DOHH2 (cell line): ENCODE measurements at regions not wholly inside any gene's neighbourhood (a gene's known extent, or its start where the extent isn't known, plus 50 kb on each side); places are given as distances from the start of the nearest gene placed in this dataset.
A peak's percentile ranks its signal among the peaks of the same experiment; 100 is the strongest.

ENCODE experiments used
- CTCF ChIP-seq: fragments of 200-600 bp; sonication (generic); IDR thresholded peaks from one replicate; pipeline ENCODE4 v1.5.1; 2014; ENCODE audit warnings: antibody characterized with exemption, mild to moderate bottlenecking, low read depth, low read length; ENCODE audit not compliant: poor library complexity, severe bottlenecking
- EZH2phosphoT487 ChIP-seq: fragments of 200-600 bp; sonication (generic); IDR thresholded peaks from 2 replicates; pipeline ENCODE4 v1.6.1; 2017; ENCODE audit warnings: borderline replicate concordance, mild to moderate bottlenecking, antibody characterized with exemption, low read length, moderate library complexity, mixed read lengths

DNA sequence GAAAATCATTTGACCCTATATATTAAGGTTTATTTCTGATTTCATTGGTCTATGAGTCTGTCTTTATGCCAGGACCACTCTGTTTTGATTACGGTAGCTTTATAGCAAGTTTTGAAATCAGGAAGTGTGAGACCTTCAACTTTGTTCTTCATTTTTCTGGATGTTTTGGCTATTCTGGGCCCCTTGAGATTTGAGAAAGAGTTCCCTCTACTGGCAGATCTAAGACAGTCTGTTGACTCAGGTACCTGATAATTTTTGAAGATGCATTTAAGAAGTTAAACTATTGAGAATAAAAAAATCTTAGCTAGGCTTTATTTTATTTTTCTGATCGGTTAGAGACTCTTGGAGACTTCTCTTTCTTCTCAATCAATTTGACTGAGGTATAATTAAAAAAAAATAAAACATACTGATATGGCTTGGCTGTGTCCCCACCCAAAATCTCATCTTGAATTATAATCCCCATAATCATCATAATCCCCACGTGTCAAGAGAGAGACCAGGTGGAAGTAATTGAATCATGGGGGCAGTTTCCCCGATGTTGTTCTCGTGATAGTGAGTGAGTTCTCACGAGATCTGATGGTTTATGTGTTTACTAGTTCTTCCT lies 209.2 kb downstream of the SNX10 start:
- TF ChIP-seq CTCF (peak; percentile 88), EZH2phosphoT487 (no peak)
